ENCODE measurements at regions not wholly inside any gene's neighbourhood (a gene's known extent, or its start where the extent isn't known, plus 50 kb on each side); places are given as distances from the start of the nearest gene placed in this dataset.

DNA sequence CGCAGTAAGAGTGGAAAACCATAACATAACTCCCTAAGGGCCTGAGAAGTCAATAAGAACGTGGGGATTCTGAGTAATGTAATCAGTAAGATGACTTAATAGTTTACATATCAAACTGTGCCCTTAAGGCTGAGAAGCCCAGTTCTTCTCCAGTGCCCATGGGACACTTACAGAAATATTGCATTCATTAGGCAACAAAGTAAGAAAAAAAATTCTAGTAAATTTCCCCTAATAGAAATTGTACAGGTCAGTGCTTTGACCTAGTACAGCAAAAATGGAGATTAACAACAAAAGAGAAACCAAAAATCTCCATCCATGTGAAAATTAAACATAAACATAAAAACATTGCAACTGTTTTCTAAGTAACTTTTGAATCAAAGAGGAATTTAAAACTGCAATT, 139.8 kb upstream of the HS6ST1 start:
- no peak for DNase-seq (ENCODE audit: low read depth)
- H3K4me3 ChIP-seq (ENCODE audit: low read length): no peak overlapping the region
- TF ChIP-seq, protein P1, sequence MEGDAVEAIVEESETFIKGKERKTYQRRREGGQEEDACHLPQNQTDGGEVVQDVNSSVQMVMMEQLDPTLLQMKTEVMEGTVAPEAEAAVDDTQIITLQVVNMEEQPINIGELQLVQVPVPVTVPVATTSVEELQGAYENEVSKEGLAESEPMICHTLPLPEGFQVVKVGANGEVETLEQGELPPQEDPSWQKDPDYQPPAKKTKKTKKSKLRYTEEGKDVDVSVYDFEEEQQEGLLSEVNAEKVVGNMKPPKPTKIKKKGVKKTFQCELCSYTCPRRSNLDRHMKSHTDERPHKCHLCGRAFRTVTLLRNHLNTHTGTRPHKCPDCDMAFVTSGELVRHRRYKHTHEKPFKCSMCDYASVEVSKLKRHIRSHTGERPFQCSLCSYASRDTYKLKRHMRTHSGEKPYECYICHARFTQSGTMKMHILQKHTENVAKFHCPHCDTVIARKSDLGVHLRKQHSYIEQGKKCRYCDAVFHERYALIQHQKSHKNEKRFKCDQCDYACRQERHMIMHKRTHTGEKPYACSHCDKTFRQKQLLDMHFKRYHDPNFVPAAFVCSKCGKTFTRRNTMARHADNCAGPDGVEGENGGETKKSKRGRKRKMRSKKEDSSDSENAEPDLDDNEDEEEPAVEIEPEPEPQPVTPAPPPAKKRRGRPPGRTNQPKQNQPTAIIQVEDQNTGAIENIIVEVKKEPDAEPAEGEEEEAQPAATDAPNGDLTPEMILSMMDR (conservative IDR thresholded peaks at IDR 0.05; ENCODE audit: low read depth, low read length): no peak

DNA sequence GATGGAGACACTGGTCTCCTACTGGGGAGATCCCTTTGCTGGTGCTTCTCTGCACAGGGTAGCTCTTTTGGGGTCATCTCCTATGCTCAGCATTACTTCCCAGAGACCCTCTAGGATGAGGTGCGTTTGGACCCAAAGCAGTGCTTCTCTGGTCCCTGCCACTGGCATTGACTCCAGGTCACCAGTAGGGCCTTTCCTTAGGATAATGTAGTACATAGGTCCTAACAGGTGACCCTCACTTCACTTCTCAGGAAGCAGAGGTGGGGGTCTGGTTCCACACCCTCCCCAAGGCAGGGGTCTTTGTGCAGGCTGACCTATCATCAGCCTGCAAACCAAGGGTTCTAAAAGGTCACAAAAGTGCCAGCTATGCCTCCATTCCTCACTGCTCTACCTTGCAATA, 145.8 kb upstream of the HS6ST1 start:
- no peak overlapping the region for H3K4me3 ChIP-seq (ENCODE audit: low read length)
- TF ChIP-seq, protein P1 (conservative IDR thresholded peaks at IDR 0.05; ENCODE audit: low read depth, low read length): no peak

DNA sequence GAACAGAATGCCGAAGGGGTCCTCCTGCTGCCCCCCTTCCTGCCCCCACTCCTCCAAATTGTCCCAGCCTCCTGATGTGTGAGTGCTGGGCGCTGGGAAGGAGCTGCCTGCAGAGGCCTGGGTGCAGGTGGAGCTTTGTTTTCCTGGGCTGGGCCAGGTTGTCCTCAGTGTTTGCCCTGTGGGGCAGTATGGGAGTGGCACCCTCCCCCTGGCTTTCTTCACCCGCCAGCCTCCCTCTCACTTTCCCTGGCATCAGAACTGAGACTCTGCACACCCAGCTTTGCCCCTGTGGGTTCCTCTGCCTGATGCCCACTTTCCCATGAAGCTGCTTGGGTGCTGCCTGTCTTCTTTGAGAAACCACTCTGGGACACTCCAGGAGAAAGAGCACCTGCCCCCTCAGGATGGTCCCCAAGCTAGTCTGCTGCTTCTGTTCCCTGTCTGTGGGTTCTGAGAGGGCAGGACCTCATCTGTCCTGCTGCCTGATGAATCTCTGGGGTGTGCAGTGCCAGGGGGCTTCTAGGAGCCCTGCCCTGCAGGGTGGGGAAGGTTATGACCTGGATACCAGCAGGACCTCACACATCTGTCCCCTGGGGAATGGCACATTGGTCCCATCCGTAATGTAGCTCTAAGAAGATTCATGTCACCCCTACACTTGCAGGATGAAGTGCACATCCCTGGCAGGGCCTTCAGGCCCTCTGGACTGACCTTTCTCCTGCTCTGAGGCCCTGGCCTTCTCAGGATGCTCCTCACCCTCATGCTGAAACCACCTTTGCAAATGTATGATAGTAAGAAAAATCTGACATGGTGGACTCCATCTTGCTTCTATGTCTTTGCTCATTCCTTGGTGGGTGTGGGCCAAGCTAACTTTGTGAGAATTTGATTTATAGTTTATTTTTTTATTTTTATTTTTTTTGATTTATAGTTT, 146.8 kb upstream of the HS6ST1 start:
- H3K4me3 ChIP-seq (ENCODE audit: low read length): no peak overlapping the region
- TF ChIP-seq, protein P1 (conservative IDR thresholded peaks at IDR 0.05; ENCODE audit: low read depth, low read length): no peak
- no peak for DNase-seq (ENCODE audit: low read depth)

More for the DNA sequence above, 145.8 kb upstream of the HS6ST1 start:
- no peak for DNase-seq (ENCODE audit: low read depth)

DNA sequence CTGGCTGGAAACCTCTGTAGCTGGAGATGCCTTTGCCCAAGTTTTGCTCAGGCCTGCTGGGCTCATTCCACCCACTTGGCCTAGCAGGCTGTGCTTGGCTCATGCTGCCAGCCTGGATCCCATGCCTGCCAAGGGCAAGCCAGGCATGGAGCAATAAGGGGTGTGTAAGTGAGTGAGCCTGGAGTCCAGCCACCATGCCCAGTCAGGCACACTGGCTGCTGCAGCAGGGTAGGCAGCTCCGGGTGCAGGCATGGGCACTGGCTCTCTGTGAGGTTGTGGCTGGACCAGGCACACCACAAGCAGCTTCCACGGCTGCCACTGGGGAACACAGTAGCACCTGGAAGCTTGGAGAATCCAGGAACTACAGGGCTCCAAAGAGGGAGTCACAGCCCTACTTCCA, 147.7 kb upstream of the HS6ST1 start:
- H3K4me3 ChIP-seq (ENCODE audit: low read length): no peak overlapping the region
- TF ChIP-seq, protein P1 (conservative IDR thresholded peaks at IDR 0.05; ENCODE audit: low read depth, low read length): no peak
- no peak for DNase-seq (ENCODE audit: low read depth)

DNA sequence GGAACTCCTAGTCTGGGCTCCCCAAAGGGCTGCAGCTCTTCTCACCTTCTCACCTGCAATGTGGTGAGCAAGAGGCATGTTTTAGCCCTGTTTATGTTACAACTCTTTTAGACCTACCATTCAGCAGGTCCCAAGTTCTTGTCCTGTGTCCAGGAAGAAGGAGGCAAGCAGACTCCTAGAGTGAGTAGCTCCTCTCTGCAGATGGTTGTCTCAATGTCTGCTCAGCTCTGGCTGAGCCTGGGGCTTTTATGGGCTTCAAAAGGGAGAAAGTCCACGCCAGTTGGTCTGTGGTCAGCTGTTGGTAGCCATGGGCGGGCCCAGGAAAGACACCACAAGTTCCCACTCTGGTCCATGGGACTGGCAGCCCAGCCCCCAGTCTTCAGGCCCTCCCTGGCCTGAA, 148.1 kb upstream of the HS6ST1 start:
- TF ChIP-seq, protein P1 (conservative IDR thresholded peaks at IDR 0.05; ENCODE audit: low read depth, low read length): no peak
- DNase-seq (ENCODE audit: low read depth): no peak
- no peak overlapping the region for H3K4me3 ChIP-seq (ENCODE audit: low read length)

DNA sequence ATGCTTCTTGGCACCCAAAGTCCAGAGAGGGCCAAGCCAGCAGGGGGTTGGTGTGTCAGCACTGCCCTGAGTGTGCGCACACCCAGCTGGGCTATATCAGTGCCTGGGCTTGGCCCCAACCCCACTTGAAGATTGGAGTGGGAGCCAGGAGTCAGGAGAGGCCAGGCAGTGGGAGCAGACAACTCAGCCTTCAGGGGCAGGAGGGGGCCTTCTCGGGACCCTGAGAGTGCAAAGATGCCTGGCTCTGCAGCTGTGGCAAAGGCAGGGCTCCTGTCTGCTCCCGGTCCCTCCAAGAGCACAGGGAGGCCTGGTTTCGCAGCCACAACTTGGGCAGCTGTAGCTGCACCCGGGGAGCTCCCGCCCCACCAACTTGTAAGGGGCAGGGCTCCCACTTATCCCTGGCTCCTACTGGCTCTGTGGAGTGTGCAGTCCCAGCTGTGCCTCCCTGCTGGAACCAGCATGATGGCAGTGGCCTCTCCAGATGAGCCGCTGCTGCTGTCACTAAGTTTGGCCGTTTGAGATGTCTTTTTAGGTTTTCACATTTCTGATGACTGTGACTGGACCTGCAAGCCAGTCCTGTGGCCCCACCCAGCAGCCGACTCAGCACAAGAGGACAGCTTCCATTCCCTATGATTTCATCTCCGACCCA, 148.8 kb upstream of the HS6ST1 start:
- no peak for DNase-seq (ENCODE audit: low read depth)
- TF ChIP-seq, protein P1 (conservative IDR thresholded peaks at IDR 0.05; ENCODE audit: low read depth, low read length): no peak
- H3K4me3 ChIP-seq (ENCODE audit: low read length): no peak overlapping the region

Measured in retinal pigment epithelial cell (primary cell).